GM19452 (cell line): ENCODE measurements at regions not wholly inside any gene's neighbourhood (a gene's known extent, or its start where the extent isn't known, plus 50 kb on each side); places are given as distances from the start of the nearest gene placed in this dataset.

Experiments
- ATAC-seq: cut with Tn5 transposase; IDR thresholded peaks from one replicate; pipeline ENCODE4 v1.9.1; 2021; ENCODE audit not compliant: unreplicated experiment

GRCh38 chr3:145721273-145721805 lies 439.6 kb downstream of the PLOD2 start:
- no peak for ATAC-seq

GRCh38 chr3:145721815-145722214 lies 439.2 kb downstream of the PLOD2 start:
- ATAC-seq: no peak

GRCh38 chr3:145727476-145727875 lies 433.5 kb downstream of the PLOD2 start:
- no peak for ATAC-seq

GRCh38 chr3:145735631-145736030 lies 425.4 kb downstream of the PLOD2 start:
- ATAC-seq: no peak

GRCh38 chr3:145737952-145738351 lies 423.0 kb downstream of the PLOD2 start:
- ATAC-seq: no peak

- ATAC-seq: no peak
These were observed 421.1 kb downstream of the PLOD2 start for GRCh38 chr3:145739926-145740325.

GRCh38 chr3:145750657-145751056 lies 410.3 kb downstream of the PLOD2 start:
- no peak for ATAC-seq

GRCh38 chr3:145752576-145752975 lies 408.4 kb downstream of the PLOD2 start:
- no peak for ATAC-seq

- no peak for ATAC-seq
These were observed 406.2 kb downstream of the PLOD2 start for GRCh38 chr3:145754605-145755289.

GRCh38 chr3:145760036-145760435 lies 400.9 kb downstream of the PLOD2 start:
- ATAC-seq: no peak

- ATAC-seq: no peak
These were observed 393.1 kb downstream of the PLOD2 start for GRCh38 chr3:145767909-145768308.

GRCh38 chr3:145776782-145777408 lies 384.1 kb downstream of the PLOD2 start:
- ATAC-seq: no peak

- no peak for ATAC-seq
These were observed 380.7 kb downstream of the PLOD2 start for GRCh38 chr3:145780301-145780700.

GRCh38 chr3:145785668-145786067 lies 375.3 kb downstream of the PLOD2 start:
- ATAC-seq: no peak

- no peak for ATAC-seq
These were observed 363.0 kb downstream of the PLOD2 start for GRCh38 chr3:145798007-145798406.

GRCh38 chr3:145798696-145799537 lies 362.1 kb downstream of the PLOD2 start:
- no peak for ATAC-seq

GRCh38 chr3:145801696-145802095 lies 359.3 kb downstream of the PLOD2 start:
- ATAC-seq: no peak

- ATAC-seq: no peak
These were observed 353.0 kb downstream of the PLOD2 start for GRCh38 chr3:145807990-145808389.

GRCh38 chr3:145812391-145812790 lies 348.6 kb downstream of the PLOD2 start:
- ATAC-seq: no peak

GRCh38 chr3:145815707-145816413 lies 345.1 kb downstream of the PLOD2 start:
- ATAC-seq: no peak

GRCh38 chr3:145817870-145818483 lies 343.0 kb downstream of the PLOD2 start:
- no peak for ATAC-seq
